ENCODE measurements at regions not wholly inside any gene's neighbourhood (a gene's known extent, or its start where the extent isn't known, plus 50 kb on each side); places are given as distances from the start of the nearest gene placed in this dataset.

DNA sequence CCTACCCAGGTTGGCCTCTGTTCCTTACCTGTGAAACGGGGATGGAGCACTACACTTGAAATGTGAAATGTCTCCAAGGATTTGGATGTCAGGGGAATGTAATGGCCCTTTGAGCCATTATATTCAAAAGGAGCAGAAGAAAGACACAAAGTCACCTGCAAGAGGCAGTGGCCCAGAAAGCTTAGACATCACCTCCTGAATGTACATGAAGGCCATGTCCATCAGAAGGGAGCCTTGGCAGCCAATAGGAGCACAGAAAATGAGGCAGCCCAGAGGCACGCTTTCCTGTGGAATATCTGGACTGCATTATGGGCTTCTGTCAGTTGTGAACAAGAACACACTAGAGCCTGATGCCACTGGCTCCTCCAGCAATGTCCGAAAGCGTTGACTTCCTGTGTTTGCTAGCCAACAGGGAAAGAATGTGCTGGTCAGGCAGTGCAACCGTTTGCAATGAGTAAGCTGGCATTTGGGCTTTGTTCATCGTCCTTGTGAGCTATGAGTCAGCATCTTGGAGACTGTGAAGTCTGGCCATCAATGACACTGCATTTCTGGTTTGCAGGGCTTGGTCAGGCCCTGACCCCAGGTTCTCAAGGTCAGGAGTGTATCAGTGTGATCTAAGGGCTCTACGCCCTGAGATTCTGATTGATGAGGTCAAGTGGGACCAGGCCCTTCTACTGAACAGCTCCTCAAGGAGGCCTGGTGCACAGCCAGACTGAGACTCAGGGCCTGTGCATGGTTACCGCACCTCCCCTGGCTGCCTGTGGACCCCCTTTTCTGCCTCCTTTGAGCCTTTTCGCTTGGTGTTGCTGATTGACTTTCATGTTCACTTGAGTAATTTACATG is 222.4 kb downstream of the RPS24 start:
- TF ChIP-seq, protein P1, sequence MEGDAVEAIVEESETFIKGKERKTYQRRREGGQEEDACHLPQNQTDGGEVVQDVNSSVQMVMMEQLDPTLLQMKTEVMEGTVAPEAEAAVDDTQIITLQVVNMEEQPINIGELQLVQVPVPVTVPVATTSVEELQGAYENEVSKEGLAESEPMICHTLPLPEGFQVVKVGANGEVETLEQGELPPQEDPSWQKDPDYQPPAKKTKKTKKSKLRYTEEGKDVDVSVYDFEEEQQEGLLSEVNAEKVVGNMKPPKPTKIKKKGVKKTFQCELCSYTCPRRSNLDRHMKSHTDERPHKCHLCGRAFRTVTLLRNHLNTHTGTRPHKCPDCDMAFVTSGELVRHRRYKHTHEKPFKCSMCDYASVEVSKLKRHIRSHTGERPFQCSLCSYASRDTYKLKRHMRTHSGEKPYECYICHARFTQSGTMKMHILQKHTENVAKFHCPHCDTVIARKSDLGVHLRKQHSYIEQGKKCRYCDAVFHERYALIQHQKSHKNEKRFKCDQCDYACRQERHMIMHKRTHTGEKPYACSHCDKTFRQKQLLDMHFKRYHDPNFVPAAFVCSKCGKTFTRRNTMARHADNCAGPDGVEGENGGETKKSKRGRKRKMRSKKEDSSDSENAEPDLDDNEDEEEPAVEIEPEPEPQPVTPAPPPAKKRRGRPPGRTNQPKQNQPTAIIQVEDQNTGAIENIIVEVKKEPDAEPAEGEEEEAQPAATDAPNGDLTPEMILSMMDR (IDR thresholded peaks at IDR 0.05) = no peak
- no peak for TF ChIP-seq EP300 (IDR thresholded peaks at IDR 0.05)

All from suprapubic skin (tissue), 3 donors.